ENCODE measurements at regions not wholly inside any gene's neighbourhood (a gene's known extent, or its start where the extent isn't known, plus 50 kb on each side); places are given as distances from the start of the nearest gene placed in this dataset.

DNA sequence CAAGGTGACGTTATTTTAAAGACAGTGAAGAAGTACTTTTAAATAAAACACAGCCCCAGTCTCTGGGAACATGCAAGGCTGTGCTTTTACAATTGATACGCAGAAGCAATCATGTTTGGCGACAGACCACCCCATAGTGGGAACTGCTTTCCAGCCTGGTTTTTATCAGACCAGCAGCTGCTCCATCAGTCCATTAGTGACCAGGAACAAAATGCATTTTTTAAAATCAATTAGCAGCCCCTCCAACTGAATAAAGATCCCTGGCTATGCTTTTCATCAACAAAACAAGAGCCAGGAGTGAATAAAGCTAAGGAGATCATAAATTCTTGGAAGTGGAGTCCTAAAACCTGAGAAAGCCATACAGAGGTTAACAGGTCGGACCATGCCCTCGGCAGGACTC is 153.0 kb upstream of the TENM3 start:
- no peak overlapping the region for H2BK15ac ChIP-seq (ENCODE audit: low read depth, low read length)
- no peaks in the 10 kb centered on the region for H3K27me3 ChIP-seq (ENCODE audit: control insufficient read depth, insufficient read depth, low read length)
- H3K23ac ChIP-seq (ENCODE audit: low read depth, low read length): no peak overlapping the region
- H3K9ac ChIP-seq (ENCODE audit: low read depth, low read length): no peak overlapping the region
- no peak for TF ChIP-seq FOS (IDR thresholded peaks at IDR 0.05; ENCODE audit: low read depth, low read length)
- TF ChIP-seq CHD1 (IDR thresholded peaks at IDR 0.05; ENCODE audit: low read depth, low read length): no peak
- TF ChIP-seq, protein P1, sequence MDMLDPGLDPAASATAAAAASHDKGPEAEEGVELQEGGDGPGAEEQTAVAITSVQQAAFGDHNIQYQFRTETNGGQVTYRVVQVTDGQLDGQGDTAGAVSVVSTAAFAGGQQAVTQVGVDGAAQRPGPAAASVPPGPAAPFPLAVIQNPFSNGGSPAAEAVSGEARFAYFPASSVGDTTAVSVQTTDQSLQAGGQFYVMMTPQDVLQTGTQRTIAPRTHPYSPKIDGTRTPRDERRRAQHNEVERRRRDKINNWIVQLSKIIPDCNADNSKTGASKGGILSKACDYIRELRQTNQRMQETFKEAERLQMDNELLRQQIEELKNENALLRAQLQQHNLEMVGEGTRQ (IDR thresholded peaks at IDR 0.05; ENCODE audit: low read depth, low read length): no peak
- TF ChIP-seq CEBPB (IDR thresholded peaks at IDR 0.05; ENCODE audit: low read depth, low read length): no peak
- no peak for TF ChIP-seq RFX5 (IDR thresholded peaks at IDR 0.05; ENCODE audit: low read depth, low read length)
- TF ChIP-seq RAD21 (IDR thresholded peaks at IDR 0.05; ENCODE audit: low read length): no peak
- TF ChIP-seq, protein P2, sequence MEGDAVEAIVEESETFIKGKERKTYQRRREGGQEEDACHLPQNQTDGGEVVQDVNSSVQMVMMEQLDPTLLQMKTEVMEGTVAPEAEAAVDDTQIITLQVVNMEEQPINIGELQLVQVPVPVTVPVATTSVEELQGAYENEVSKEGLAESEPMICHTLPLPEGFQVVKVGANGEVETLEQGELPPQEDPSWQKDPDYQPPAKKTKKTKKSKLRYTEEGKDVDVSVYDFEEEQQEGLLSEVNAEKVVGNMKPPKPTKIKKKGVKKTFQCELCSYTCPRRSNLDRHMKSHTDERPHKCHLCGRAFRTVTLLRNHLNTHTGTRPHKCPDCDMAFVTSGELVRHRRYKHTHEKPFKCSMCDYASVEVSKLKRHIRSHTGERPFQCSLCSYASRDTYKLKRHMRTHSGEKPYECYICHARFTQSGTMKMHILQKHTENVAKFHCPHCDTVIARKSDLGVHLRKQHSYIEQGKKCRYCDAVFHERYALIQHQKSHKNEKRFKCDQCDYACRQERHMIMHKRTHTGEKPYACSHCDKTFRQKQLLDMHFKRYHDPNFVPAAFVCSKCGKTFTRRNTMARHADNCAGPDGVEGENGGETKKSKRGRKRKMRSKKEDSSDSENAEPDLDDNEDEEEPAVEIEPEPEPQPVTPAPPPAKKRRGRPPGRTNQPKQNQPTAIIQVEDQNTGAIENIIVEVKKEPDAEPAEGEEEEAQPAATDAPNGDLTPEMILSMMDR (conservative IDR thresholded peaks at IDR 0.05; ENCODE audit: low read depth, low read length): no peak
- TF ChIP-seq POLR2A (IDR thresholded peaks at IDR 0.05; ENCODE audit: low read depth, low read length): no peak
- TF ChIP-seq BHLHE40 (IDR thresholded peaks at IDR 0.05; ENCODE audit: low read depth, low read length): no peak
- no peak for TF ChIP-seq NFE2L2 (IDR thresholded peaks at IDR 0.05; ENCODE audit: low read depth, low read length)
- no peak for TF ChIP-seq RCOR1 (IDR thresholded peaks at IDR 0.05; ENCODE audit: insufficient replicate concordance, low read length)
- TF ChIP-seq, protein P3, sequence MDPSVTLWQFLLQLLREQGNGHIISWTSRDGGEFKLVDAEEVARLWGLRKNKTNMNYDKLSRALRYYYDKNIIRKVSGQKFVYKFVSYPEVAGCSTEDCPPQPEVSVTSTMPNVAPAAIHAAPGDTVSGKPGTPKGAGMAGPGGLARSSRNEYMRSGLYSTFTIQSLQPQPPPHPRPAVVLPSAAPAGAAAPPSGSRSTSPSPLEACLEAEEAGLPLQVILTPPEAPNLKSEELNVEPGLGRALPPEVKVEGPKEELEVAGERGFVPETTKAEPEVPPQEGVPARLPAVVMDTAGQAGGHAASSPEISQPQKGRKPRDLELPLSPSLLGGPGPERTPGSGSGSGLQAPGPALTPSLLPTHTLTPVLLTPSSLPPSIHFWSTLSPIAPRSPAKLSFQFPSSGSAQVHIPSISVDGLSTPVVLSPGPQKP (IDR thresholded peaks at IDR 0.05; ENCODE audit: borderline replicate concordance, low read depth, low read length): no peak
- no peak for TF ChIP-seq MXI1 (IDR thresholded peaks at IDR 0.05; ENCODE audit: borderline replicate concordance, low read depth, low read length)
- no peak for TF ChIP-seq SMC3 (IDR thresholded peaks at IDR 0.05; ENCODE audit: low read depth, low read length)
- no peak for TF ChIP-seq MAZ (IDR thresholded peaks at IDR 0.05; ENCODE audit: borderline replicate concordance, low read depth, low read length)
- TF ChIP-seq MAFK (IDR thresholded peaks at IDR 0.05; ENCODE audit: low read depth, low read length): no peak
- intact Hi-C loops (cut with micrococcal nuclease) (no loop called here), dilution Hi-C loops (cut with HindIII; ENCODE audit: low sequenced_read_pairs, unreplicated experiment) (no loop called here), in situ Hi-C loops (cut with MboI; ENCODE audit: low sequenced_read_pairs) (no loop called here)
- H3K14ac ChIP-seq (replicated peaks; ENCODE audit: low read depth, low read length): no peak overlapping the region
- no peak overlapping the region for H2BK5ac ChIP-seq (ENCODE audit: low read depth, low read length, poor library complexity, severe bottlenecking)
- no peak overlapping the region for H3K56ac ChIP-seq (ENCODE audit: extremely low read depth, insufficient read depth, low read length)
- no CpG with 5 or more reads among the region's 5 CpGs for WGBS, 2 experiments (ENCODE audit: extremely low coverage in 2 of 2, insufficient read length in 1 of 2)
- no peak overlapping the region for H2AK9ac ChIP-seq (replicated peaks; ENCODE audit: low read depth, low read length, poor library complexity)
- no peak overlapping the region for H4K5ac ChIP-seq (ENCODE audit: low read depth, low read length)
- H3K36me3 ChIP-seq (ENCODE audit: control insufficient read depth, insufficient read depth, low read length): no peaks in the 10 kb centered on the region
- DNase-seq: no peak
- H3K79me1 ChIP-seq (ENCODE audit: low read depth in 1 of 2, low read length in 2 of 2): no peaks in the 10 kb centered on the region
- H2AFZ ChIP-seq (replicated peaks; ENCODE audit: low read length, poor library complexity): no peak overlapping the region
- H2AK5ac ChIP-seq (ENCODE audit: low read depth, low read length): no peak overlapping the region
- no peak overlapping the region for H3K4me2 ChIP-seq (ENCODE audit: low read depth, low read length)
- ChIA-PET POLR2A (ENCODE audit: unreplicated experiment) (no interaction called here), CTCF (no interaction called here)
- no peaks in the 10 kb centered on the region for H3K9me3 ChIP-seq (ENCODE audit: control insufficient read depth, insufficient read depth, low read length)
- H3K18ac ChIP-seq (ENCODE audit: low read depth, low read length): no peak overlapping the region
- no peak overlapping the region for H3K4ac ChIP-seq (ENCODE audit: low read depth, low read length)
- no peak overlapping the region for H3K4me3 ChIP-seq (ENCODE audit: insufficient read depth, low read depth, low read length)
- H2BK120ac ChIP-seq (ENCODE audit: low read depth, low read length): no peak overlapping the region
- BruUV-seq (replicated peaks): no TSS peak
- no peak overlapping the region for H3K27ac ChIP-seq (ENCODE audit: insufficient read depth, low read length)
- H4K91ac ChIP-seq (ENCODE audit: insufficient read depth, low read depth, low read length): no peak overlapping the region
- no peaks in the 10 kb centered on the region for H3K9me1 ChIP-seq (ENCODE audit: insufficient read depth, low read length)
- H4K8ac ChIP-seq (ENCODE audit: low read depth in 2 of 2, low read length in 2 of 2): no peak overlapping the region
- no peaks in the 10 kb centered on the region; the same call in 1 of the 2 replicates for H3K4me1 ChIP-seq (ENCODE audit: control insufficient read depth, insufficient read depth, low read length)
- ATAC-seq (ENCODE audit: low read depth): no peak
- H4K20me1 ChIP-seq (ENCODE audit: insufficient read depth, low read length): no peaks in the 10 kb centered on the region
- H2BK20ac ChIP-seq (ENCODE audit: low read depth, low read length): no peak overlapping the region

All from IMR-90 (cell line).